ENCODE measurements at regions not wholly inside any gene's neighbourhood (a gene's known extent, or its start where the extent isn't known, plus 50 kb on each side); places are given as distances from the start of the nearest gene placed in this dataset.

DNA sequence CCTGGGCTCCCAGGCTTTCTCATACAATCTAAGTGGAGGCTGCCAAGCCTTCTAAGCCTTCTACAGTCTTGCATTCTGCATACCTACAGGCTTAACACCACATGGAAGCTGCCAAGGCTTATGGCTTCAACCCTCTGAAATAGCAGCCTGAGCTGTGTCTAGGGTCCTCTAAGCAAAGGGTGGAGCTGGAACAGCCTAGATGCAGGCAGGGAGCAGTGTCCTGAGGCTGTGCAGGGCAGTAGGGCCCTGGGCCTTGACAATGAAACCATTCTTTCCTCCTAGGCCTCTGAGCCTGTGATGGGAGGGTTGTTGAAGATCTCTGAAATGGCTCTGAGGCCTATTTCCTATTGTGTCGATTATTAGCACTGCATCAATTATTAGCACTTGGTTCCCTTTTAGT is 150.9 kb upstream of the GRK3 start:
- TF ChIP-seq POLR2A (IDR thresholded peaks at IDR 0.05), result no peak
- TF ChIP-seq, protein P1, sequence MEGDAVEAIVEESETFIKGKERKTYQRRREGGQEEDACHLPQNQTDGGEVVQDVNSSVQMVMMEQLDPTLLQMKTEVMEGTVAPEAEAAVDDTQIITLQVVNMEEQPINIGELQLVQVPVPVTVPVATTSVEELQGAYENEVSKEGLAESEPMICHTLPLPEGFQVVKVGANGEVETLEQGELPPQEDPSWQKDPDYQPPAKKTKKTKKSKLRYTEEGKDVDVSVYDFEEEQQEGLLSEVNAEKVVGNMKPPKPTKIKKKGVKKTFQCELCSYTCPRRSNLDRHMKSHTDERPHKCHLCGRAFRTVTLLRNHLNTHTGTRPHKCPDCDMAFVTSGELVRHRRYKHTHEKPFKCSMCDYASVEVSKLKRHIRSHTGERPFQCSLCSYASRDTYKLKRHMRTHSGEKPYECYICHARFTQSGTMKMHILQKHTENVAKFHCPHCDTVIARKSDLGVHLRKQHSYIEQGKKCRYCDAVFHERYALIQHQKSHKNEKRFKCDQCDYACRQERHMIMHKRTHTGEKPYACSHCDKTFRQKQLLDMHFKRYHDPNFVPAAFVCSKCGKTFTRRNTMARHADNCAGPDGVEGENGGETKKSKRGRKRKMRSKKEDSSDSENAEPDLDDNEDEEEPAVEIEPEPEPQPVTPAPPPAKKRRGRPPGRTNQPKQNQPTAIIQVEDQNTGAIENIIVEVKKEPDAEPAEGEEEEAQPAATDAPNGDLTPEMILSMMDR (IDR thresholded peaks at IDR 0.05), result no peak
